Activated T-helper 2 cell treated with anti-CD3 and anti-CD28 coated beads, Interferon-gamma antibody, Interleukin-2, Interleukin-4, amounts not matched to agents 10 μg/mL and 5 μg/mL and 100 μg/mL, durations not matched to agents 14 hours and 24 hours and 36 hours (primary cell): ENCODE measurements at regions not wholly inside any gene's neighbourhood (a gene's known extent, or its start where the extent isn't known, plus 50 kb on each side); places are given as distances from the start of the nearest gene placed in this dataset.

Source experiments
- DNase-seq: peaks from one replicate; pipeline ENCODE4 v3.0.0; 2021; ENCODE audit warnings: low spot score
- H3K27ac Mint-ChIP-seq: one replicate; pipeline ENCODE4 v1.8.0; 2021; ENCODE audit warnings: mixed read lengths
- H3K27me3 Mint-ChIP-seq: one replicate; pipeline ENCODE4 v1.8.0; 2021; ENCODE audit warnings: low read depth, mixed read lengths
- H3K36me3 Mint-ChIP-seq: one replicate; pipeline ENCODE4 v1.8.0; 2021; ENCODE audit warnings: low read depth, mixed read lengths
- H3K4me1 Mint-ChIP-seq: one replicate; pipeline ENCODE4 v1.8.0; 2021; ENCODE audit warnings: low read depth, mixed read lengths
- H3K4me3 Mint-ChIP-seq: one replicate; pipeline ENCODE4 v1.8.0; 2021; ENCODE audit warnings: low read depth, mild to moderate bottlenecking, moderate library complexity, mixed read lengths
- H3K9me3 Mint-ChIP-seq: one replicate; pipeline ENCODE4 v1.8.0; 2021; ENCODE audit warnings: mixed read lengths
- intact Hi-C: fragments of 100-400 bp; cut with micrococcal nuclease; formaldehyde crosslinking; loops from one replicate; pipeline ENCODE4 v1.15.1; 2023

DNA sequence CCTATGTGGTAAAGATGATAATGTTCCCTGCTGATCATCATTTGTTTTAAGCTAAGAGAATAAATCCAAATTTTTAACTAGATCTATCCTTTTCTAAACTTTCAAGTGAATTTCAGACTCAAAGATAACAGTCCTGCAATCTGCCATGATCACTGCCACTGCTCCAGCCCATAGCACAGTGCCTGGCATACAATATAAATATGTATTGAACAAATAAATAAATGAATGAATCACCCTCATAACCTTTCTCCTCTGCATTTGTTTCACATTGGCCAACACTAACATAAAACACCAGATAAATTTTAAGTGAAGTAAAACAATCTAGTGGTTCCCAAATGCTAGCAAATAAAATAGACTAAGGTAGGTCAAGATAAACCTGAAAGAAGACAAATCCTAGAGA is 439.0 kb downstream of the GPM6A start:
- no peaks in the 10 kb centered on the region for H3K27me3 Mint-ChIP-seq
- intact Hi-C loops, result no loop called here
- H3K9me3 Mint-ChIP-seq, result no peaks in the 10 kb centered on the region
- no peak for DNase-seq
- H3K36me3 Mint-ChIP-seq, result no peaks in the 10 kb centered on the region
- no peaks in the 10 kb centered on the region for H3K4me1 Mint-ChIP-seq
- no peak overlapping the region for H3K27ac Mint-ChIP-seq
- H3K4me3 Mint-ChIP-seq, result no peak overlapping the region

DNA sequence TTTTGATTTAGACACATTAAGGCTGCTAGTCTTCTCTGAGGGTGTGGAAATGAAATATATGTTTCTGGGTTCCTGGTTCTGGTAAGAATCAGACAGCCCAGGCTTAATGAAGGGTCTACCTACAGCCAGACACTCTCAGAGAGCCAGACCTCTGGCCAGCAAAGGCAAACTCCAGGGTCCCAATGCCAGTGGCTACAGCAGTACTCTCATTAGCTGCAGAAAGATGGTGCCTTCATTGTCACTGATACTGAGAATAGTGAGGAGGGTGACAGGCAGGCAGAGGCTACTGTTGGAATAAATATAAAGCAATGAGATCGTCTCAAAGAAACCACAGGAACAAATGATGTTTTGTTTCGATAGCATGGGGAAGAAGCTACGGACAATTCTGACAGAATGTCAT is 437.6 kb downstream of the GPM6A start:
- no peaks in the 10 kb centered on the region for H3K27me3 Mint-ChIP-seq
- H3K9me3 Mint-ChIP-seq, result peaks cover 5% of the 10 kb centered on the region
- H3K27ac Mint-ChIP-seq, result no peak overlapping the region
- intact Hi-C loops, result no loop called here
- no peaks in the 10 kb centered on the region for H3K4me1 Mint-ChIP-seq
- no peak for DNase-seq
- H3K4me3 Mint-ChIP-seq, result no peak overlapping the region
- no peaks in the 10 kb centered on the region for H3K36me3 Mint-ChIP-seq

DNA sequence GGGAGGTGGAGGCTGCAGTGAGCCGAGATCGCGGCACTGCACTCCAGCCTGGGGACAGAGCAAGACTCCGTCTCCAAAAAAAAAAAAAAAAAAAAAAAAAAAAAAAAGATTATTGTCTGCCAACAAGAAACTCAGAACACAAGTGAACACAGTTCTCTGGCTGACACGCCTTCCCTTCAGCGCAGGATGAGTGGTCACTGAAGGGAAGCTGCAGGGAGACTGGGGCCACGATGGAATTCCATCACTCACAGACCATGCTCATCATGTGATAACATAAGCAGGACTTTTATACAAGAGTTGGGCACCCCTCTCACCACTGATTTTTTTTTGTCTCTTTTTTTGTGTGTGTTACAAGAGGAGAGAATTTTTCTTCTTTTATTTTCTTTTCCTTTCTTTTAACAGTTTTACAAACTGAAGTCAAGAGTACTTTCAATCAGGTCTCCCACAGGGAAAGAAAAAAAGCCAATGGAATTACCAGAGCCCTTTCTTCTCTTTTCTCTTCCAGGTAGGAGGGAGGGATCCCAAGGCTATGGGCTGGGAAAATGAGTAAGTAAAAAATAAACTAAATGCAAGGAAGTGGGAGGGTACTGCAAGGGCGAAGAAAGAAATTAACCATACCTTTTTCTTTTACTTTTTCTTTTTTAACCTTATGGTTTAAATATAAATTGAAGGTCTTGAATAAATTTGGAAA is 435.6 kb downstream of the GPM6A start:
- intact Hi-C loops, result no loop called here
- Mint-ChIP-seq H3K36me3 (no peaks in the 10 kb centered on the region), H3K4me3 (no peak overlapping the region), H3K9me3 (peaks cover 5% of the 10 kb centered on the region), H3K27me3 (no peaks in the 10 kb centered on the region), H3K4me1 (no peaks in the 10 kb centered on the region), H3K27ac (no peak overlapping the region)
- no peak for DNase-seq

DNA sequence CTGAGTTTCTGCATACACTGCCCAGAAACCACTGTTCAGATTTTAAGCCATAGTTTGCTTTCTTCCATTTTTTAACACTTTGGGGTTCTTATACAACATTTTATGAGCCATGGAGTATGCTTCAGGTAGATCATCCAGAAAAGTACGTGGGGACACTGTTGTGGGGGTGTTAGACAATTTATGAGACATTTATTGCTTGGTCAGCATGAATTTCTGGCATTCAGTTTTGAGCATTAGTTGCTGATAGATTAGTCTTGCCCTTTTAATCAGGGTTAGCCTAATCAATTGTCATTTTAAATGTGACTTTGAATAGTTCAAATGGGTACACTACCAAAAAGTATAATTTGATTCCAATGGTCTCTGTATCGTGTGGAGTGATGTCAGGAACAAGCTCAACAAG is 434.9 kb downstream of the GPM6A start:
- no peak for DNase-seq
- Mint-ChIP-seq H3K36me3 (no peaks in the 10 kb centered on the region), H3K27ac (no peak overlapping the region), H3K4me3 (no peak overlapping the region), H3K4me1 (no peaks in the 10 kb centered on the region), H3K27me3 (no peaks in the 10 kb centered on the region), H3K9me3 (peaks cover 5% of the 10 kb centered on the region)
- intact Hi-C loops, result no loop called here

DNA sequence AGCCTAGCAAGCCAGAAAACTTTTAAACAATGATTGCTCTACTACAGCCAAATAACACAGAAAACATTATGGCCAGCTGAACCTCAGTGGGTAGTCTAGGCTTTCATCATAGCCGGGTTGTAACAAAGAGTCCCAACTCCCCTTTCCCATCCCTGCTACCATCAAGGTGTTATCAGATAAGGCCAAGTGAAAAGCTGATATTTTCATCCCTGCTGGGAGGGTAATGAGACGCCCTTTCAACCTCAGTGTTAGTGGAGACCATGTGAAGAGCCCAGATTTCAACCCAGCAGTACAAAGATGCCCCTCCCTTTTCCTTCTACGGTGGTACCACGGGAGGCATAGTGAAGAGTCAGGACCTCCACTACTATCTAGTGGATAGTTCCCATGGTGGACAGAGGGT is 433.7 kb downstream of the GPM6A start:
- Mint-ChIP-seq H3K9me3 (peaks cover 5% of the 10 kb centered on the region), H3K4me3 (no peak overlapping the region), H3K27ac (no peak overlapping the region), H3K4me1 (no peaks in the 10 kb centered on the region), H3K27me3 (no peaks in the 10 kb centered on the region), H3K36me3 (no peaks in the 10 kb centered on the region)
- intact Hi-C loops, result no loop called here
- DNase-seq, result no peak

DNA sequence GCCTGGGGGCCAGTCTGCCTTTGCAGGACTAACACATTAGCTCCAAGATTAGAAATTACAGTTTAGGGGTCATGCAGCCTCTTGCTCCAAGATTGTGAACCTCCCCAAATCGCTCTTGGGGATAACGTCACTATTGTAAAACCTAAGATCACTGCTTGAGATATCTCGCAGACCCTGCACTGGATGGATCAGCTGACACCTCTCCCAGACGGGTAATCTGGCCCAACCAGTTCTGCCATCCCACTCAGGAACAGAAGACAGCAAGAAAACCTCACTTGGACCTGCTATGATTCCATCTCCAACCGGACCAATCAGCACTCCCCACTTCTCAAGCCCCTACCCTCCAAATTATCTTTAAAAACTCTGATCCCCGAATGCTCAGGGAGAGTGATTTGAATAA is 431.2 kb downstream of the GPM6A start:
- Mint-ChIP-seq H3K27me3 (no peaks in the 10 kb centered on the region), H3K4me1 (no peaks in the 10 kb centered on the region), H3K27ac (no peak overlapping the region), H3K9me3 (peaks cover 11% of the 10 kb centered on the region), H3K36me3 (no peaks in the 10 kb centered on the region), H3K4me3 (no peak overlapping the region)
- no peak for DNase-seq
- intact Hi-C loops, result no loop called here

DNA sequence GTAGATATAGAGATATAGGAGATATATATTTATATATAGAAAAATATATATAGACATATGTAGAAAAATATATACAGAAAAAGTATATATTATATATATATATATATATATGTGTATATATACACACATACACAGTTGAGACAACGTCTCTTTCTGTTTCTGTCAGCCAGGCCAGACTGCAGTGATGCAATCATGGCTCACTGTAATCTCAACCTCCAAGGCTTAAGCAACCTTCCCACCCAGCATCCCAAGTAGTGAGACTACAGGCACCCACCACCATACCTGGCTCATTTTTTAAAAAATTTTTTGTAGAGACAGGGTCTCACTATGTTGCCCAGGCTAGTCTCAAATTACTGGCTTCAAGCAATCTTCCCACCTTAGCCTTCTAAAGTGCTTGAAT is 426.3 kb downstream of the GPM6A start:
- no peak overlapping the region for H3K4me3 Mint-ChIP-seq
- peaks cover 6% of the 10 kb centered on the region for H3K9me3 Mint-ChIP-seq
- intact Hi-C loops, result no loop called here
- H3K36me3 Mint-ChIP-seq, result no peaks in the 10 kb centered on the region
- H3K27me3 Mint-ChIP-seq, result no peaks in the 10 kb centered on the region
- H3K4me1 Mint-ChIP-seq, result no peaks in the 10 kb centered on the region
- DNase-seq, result no peak
- no peak overlapping the region for H3K27ac Mint-ChIP-seq

DNA sequence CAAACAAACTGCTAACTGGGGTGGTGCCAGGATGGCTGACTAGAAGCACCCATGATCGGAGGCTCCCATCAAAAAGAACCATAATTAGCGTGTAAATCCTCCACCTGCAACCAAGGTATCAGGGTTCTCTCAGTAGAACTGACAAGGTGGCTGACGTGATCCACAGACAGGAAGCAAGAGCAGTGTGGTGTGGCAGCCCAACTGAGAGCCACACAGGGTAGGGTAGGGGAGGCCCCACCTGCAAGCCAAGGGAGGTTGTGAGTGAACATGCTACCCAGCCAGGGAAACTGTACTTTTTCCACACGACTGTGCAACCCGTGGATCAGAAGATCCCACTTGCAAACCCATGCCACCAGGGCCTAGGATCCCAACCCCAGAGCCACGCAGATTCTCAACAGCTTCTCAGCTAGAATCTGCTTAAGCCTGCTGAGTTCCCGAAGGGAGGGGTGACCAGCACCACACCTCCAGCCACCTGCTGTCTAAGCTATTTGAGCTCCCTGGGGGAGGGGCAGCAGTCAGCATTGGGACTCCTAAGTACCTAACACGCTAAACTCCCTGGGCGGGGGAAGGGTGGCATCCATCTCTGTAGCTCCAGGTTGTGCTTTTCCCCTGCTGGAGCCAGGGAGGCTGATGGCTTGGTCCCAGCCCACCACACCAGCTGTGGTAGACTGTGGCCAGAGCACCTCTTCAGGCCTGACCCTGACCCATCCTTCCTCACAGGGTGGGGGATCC is 425.1 kb downstream of the GPM6A start:
- no peak overlapping the region for H3K27ac Mint-ChIP-seq

DNA sequence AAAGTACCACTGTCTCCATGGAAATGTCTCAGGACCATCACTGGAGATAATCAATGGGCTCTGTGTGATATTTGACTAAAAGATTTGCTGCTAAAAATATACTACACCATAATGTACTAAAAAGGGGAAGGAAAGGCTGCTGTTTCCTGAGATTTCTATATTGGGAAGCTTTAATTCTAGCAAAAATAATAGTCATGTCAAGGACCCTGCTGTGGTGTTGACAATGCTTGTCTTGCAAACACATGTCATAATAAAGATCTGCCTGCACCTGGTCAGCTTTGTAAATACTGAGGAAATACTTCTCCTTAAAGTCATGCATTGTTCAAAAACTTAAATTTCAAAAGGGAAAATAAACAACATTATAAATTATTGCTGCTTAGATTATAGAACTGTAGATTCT is 417.9 kb downstream of the GPM6A start:
- Mint-ChIP-seq H3K9me3 (no peaks in the 10 kb centered on the region), H3K4me1 (no peaks in the 10 kb centered on the region), H3K27ac (no peak overlapping the region), H3K4me3 (no peak overlapping the region), H3K36me3 (no peaks in the 10 kb centered on the region), H3K27me3 (no peaks in the 10 kb centered on the region)
- intact Hi-C loops, result no loop called here
- no peak for DNase-seq

More for the DNA sequence above, 425.1 kb downstream of the GPM6A start:
- H3K27me3 Mint-ChIP-seq, result no peaks in the 10 kb centered on the region
- H3K4me1 Mint-ChIP-seq, result no peaks in the 10 kb centered on the region
- intact Hi-C loops, result no loop called here
- H3K36me3 Mint-ChIP-seq, result no peaks in the 10 kb centered on the region
- no peak for DNase-seq
- H3K9me3 Mint-ChIP-seq, result peaks cover 6% of the 10 kb centered on the region
- H3K4me3 Mint-ChIP-seq, result no peak overlapping the region

DNA sequence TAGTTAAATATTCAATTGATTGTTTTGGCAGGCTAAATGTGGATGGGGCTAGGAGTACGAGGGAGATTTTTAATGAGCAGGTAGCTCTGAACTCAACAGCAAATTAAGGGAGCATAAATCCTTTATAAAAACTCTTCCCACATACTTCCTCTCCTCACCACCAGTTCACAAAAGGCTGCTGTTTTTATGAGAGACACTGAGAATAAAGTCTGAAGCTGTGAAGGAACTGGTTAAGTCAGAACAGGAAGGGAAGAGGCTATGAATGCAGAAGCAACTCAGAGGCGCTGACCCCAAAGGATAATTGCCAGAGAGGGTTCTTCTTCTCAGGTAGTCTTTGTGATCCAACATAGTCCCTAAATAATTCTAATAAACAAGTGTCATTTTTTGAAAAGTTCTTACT is 406.1 kb downstream of the GPM6A start:
- Mint-ChIP-seq H3K36me3 (no peaks in the 10 kb centered on the region), H3K4me3 (no peak overlapping the region), H3K9me3 (peaks cover 4% of the 10 kb centered on the region), H3K27ac (no peak overlapping the region), H3K27me3 (no peaks in the 10 kb centered on the region), H3K4me1 (no peaks in the 10 kb centered on the region)
- DNase-seq, result no peak
- intact Hi-C loops, result no loop called here

DNA sequence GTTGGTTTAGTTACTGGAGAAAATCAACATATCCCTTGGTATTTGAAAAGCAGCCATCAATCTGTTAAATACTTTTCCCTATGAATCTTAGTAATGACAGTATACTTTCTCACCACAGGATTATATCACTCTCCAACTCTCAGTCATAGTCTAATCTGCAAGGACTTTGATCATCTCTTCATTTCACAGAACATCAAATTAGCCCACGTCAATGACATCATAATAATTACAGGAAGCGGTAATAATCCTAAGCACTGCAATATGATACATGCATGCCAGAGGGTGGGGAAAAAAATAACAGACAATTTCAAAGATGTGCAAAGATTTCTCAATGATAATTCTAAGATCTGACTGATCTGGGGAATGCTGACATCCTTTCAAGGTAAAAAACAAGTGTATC is 404.1 kb downstream of the GPM6A start:
- Mint-ChIP-seq H3K4me1 (no peaks in the 10 kb centered on the region), H3K4me3 (no peak overlapping the region)

DNA sequence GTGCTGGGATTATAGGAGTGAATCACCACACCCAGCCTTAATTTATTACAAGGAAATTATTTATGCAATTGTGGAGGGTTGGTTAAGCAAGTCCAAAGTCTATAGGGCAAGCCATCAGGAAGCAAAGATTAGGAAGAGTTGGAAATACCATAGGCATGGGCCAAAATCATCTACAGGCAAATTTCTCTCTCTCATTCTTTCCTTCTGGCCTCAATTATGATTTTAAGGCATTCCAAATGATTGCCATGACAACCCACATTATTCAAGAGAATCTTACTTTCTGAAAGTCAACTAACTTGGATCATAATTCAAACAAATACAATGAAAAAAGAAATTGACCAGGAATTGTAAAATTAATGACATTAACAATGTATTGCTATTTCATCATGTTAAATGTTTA is 400.8 kb downstream of the GPM6A start:
- H3K27me3 Mint-ChIP-seq, result no peaks in the 10 kb centered on the region
- intact Hi-C loops, result no loop called here
- DNase-seq, result no peak
- H3K4me3 Mint-ChIP-seq, result no peak overlapping the region
- H3K9me3 Mint-ChIP-seq, result peaks cover 17% of the 10 kb centered on the region
- H3K36me3 Mint-ChIP-seq, result no peaks in the 10 kb centered on the region
- H3K27ac Mint-ChIP-seq, result no peak overlapping the region
- no peaks in the 10 kb centered on the region for H3K4me1 Mint-ChIP-seq

More for the DNA sequence above, 404.1 kb downstream of the GPM6A start:
- Mint-ChIP-seq H3K27me3 (no peaks in the 10 kb centered on the region), H3K27ac (no peak overlapping the region), H3K9me3 (peaks cover 6% of the 10 kb centered on the region), H3K36me3 (no peaks in the 10 kb centered on the region)
- no peak for DNase-seq
- intact Hi-C loops, result no loop called here

DNA sequence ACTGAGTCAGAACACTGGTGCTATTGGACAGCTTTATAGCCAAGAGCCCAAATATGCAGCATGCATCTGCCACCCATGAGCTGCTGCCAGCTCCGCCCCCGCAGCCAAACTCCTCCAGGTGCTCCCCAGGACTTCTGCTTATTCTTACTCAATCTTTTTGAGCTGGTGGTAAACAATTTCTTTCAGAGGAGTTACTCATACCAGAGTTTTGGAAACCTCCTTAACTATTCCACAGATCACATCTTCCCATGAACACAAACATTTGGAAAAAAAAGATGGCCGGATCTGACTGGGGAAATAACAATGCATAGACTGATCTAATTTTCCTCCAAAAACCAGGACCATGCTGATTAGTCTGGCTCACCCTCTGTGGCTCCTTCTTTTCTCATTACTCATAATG is 399.9 kb downstream of the GPM6A start:
- Mint-ChIP-seq H3K36me3 (no peaks in the 10 kb centered on the region), H3K27me3 (no peaks in the 10 kb centered on the region), H3K9me3 (peaks cover 17% of the 10 kb centered on the region), H3K4me1 (no peaks in the 10 kb centered on the region), H3K27ac (no peak overlapping the region), H3K4me3 (no peak overlapping the region)
- intact Hi-C loops, result no loop called here
- DNase-seq, result no peak
